ENCODE measurements at regions not wholly inside any gene's neighbourhood (a gene's known extent, or its start where the extent isn't known, plus 50 kb on each side); places are given as distances from the start of the nearest gene placed in this dataset.

- DNase-seq (ENCODE audit: low read depth, low spot score): no peak
- no peak overlapping the region for H3K4me3 ChIP-seq (ENCODE audit: low read length)
Observed at GRCh38 chr18:50472941-50473340, 86.9 kb upstream of the MAPK4 start.

DNA sequence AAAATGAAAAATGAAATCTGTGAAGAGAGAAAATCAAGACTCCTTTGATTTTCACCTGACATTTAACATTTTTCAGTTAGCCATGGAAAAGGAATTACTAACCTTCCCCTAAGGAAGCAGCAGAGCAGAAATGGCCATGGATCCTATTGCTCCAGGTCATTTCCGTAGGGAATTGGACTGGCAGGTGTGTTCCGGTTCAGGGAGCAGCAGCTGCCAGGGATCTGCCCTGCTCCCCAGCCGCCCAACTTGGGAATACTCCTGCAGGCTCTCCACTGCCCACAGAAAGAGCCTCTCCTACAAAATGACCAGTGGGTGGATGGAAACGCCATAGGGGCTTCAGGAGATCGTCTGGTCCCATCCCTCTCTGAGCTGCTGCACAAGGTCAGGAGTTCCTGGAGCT lies 86.0 kb upstream of the MAPK4 start:
- no peak overlapping the region for H3K4me3 ChIP-seq (ENCODE audit: low read length)
- DNase-seq (ENCODE audit: low read depth, low spot score): no peak

- DNase-seq (ENCODE audit: low read depth, low spot score): no peak
- H3K4me3 ChIP-seq (ENCODE audit: low read length): no peak overlapping the region
Observed at GRCh38 chr18:50475538-50476193, 84.2 kb upstream of the MAPK4 start.

DNA sequence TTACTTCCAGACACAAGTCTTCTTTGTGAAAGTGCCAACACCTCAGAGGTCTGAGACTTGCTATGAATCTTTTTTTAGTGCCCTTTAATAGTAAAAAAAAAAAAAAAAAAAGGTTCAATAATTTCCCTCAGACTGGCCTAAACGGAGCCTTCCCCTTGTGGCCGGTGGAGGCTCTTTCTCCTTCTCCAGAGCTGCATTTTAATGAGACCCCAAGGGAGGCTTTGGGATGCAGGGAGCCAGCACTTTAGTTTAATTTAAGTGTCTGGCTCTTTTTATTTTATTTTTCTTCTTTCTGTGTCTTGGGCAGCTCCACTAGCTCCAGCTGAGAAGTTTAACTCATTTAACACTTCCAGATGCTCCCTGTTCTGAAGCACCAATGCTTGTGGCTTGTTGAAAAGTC lies 67.8 kb upstream of the MAPK4 start:
- H3K4me3 ChIP-seq (ENCODE audit: low read length): no peak overlapping the region
- DNase-seq (ENCODE audit: low read depth, low spot score): no peak

DNA sequence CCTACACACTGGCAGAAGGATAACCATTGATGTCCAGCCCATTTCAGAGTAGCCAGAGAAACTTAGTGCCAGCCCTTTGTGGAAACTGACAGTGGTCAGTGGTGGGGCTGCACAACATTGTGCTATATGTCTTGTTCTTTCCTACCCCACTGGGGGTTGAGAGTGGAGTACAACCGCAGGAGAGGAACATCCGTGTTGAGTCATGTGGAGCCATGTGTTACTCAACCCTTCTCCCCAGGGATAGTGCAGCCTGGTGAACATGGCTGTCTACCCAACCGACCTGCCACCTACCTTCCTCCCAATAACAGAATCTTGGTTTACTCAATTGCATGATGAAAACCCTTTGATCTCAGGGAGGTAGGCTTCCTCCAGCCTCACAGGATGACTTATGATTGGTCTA lies 65.3 kb upstream of the MAPK4 start:
- DNase-seq (ENCODE audit: low read depth, low spot score): no peak
- no peak overlapping the region for H3K4me3 ChIP-seq (ENCODE audit: low read length)

DNA sequence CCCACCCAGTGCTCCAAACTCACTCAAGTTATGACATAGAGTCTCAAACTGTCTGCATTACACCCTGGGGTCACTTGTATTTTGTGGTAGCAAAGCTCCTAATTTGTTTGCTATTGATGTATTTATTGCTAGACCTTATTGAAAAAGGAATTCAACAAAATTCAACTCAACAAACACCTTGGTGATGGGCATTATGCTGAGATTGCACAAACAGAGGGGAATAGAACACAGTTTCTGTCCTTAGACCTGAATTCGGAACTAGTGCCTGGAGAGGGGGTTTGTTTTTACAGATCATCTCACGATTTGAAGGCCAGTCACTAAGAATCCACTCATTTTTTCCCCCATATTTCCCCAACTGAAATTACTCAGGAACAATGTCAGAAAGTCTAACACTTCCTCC lies 53.5 kb upstream of the MAPK4 start:
- DNase-seq (ENCODE audit: low read depth, low spot score): no peak
- no peak overlapping the region for H3K4me3 ChIP-seq (ENCODE audit: low read length)

DNA sequence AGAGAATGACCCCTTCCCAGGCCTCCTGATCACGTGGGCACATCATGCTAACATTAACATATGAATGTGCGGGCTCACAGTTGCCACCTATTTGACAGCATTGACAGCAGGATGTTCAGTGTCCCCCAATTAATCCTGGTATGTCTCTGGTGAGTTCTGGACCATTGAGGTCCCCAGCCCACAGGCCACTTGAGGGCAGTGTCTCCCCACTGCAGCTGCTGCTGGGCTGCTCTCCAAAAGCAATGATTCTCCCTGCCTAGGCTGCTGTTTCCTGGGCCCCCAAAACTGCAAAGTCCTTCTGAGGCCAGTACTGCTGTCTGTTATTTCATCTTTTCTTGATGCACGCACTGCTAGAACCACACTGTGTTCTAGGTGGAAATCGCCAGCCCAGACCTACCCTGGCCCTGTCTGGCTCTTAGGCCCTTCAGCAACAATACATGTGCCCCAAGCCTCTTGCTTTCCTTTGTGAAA lies 52.7 kb upstream of the MAPK4 start:
- no peak for DNase-seq (ENCODE audit: low read depth, low spot score)

DNA sequence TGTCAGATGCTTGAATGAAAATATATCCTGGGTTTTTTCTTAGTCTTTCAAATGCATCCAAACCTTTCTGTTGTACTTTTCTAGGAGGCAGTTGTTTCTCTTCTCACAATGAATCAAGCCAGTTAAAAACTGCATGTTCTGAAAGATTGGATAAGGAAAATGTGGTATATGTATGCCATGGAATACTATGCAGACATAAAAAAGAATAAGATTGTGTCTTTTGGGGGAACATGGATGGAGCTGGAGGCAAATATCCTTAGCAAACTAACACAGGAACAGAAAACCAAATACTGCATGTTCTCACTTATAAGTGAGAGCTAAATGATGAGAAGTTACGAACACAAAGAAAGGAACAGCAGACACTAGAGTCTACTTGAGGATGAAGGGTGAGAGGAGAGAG lies 51.7 kb upstream of the MAPK4 start:
- H3K4me3 ChIP-seq (ENCODE audit: low read length): no peak overlapping the region
- no peak for DNase-seq (ENCODE audit: low read depth, low spot score)

More for the DNA sequence above, 52.7 kb upstream of the MAPK4 start:
- H3K4me3 ChIP-seq (ENCODE audit: low read length): no peak overlapping the region

DNA sequence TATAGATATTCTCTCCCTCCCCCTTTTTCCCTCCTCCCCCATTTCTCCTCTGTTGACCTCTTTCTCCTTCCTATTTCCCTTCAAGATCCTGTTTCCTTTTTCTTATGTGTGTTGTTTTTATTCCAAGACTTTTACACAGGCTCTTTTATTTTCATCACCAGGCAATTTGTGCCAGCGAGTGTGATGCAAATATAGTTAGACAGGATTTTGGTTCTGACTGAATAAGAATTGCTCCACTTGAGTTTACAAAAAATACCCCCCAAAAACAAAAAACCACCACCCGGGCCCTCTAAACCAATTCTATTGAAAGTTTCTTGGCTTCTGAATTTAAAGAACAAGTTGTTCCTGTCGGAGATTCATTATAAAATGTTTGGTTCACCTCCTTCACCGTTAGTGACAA lies 50.9 kb upstream of the MAPK4 start:
- H3K4me3 ChIP-seq (ENCODE audit: low read length): no peak overlapping the region
- DNase-seq (ENCODE audit: low read depth, low spot score): no peak

All from Jurkat, Clone E6-1 (cell line).